Coronary artery (tissue), 2 donors: ENCODE measurements at regions not wholly inside any gene's neighbourhood (a gene's known extent, or its start where the extent isn't known, plus 50 kb on each side); places are given as distances from the start of the nearest gene placed in this dataset.
"Not testable (repeated sequence)": the region's sequence is repeated elsewhere in the genome, so short reads cannot be mapped to it uniquely, and the experiment has no call there.

Source experiments
- DNase-seq: peaks from one replicate; pipeline ENCODE4 v3.0.0-alpha.2; 2017; ENCODE audit warnings: low spot score
- H3K27ac ChIP-seq, 2 donors: fragments of 200-600 bp; sonication (generic); one replicate each; pipeline ENCODE4 v1.5.1; 2016 to 2019
- H3K4me3 ChIP-seq: fragments of 200-600 bp; sonication (generic); 2 replicates; pipeline ENCODE4 v1.5.1; 2016; ENCODE audit warnings: mild to moderate bottlenecking, moderate library complexity
- TF ChIP-seq, protein P1 (sequence below): fragments of 200-600 bp; sonication (generic); IDR thresholded peaks from one replicate; pipeline ENCODE4 v1.5.1; 2019; ENCODE audit warnings: antibody characterized with exemption

DNA sequence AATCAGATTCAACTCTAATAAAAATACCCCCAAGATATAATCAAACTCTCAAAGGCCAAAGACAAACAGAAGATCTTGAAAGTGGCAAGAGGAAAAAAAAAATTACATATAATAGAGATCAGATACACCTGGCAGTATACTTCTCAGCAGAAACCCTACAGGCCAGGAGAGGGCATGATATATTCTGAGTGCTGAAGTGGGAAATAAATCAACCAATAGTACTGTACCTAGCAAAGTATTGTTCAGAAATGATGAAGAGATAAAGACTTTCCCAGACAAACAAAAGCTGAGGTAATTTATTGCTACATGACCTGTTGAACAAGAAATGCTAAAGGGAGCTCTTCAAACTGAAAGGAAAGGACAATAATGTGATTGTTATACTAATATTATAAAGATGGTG is 291.9 kb downstream of the SH2D4B start:
- no peak overlapping the region for H3K4me3 ChIP-seq
- no peak for DNase-seq
- TF ChIP-seq, protein P1, sequence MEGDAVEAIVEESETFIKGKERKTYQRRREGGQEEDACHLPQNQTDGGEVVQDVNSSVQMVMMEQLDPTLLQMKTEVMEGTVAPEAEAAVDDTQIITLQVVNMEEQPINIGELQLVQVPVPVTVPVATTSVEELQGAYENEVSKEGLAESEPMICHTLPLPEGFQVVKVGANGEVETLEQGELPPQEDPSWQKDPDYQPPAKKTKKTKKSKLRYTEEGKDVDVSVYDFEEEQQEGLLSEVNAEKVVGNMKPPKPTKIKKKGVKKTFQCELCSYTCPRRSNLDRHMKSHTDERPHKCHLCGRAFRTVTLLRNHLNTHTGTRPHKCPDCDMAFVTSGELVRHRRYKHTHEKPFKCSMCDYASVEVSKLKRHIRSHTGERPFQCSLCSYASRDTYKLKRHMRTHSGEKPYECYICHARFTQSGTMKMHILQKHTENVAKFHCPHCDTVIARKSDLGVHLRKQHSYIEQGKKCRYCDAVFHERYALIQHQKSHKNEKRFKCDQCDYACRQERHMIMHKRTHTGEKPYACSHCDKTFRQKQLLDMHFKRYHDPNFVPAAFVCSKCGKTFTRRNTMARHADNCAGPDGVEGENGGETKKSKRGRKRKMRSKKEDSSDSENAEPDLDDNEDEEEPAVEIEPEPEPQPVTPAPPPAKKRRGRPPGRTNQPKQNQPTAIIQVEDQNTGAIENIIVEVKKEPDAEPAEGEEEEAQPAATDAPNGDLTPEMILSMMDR: no peak
- no peak overlapping the region for H3K27ac ChIP-seq

DNA sequence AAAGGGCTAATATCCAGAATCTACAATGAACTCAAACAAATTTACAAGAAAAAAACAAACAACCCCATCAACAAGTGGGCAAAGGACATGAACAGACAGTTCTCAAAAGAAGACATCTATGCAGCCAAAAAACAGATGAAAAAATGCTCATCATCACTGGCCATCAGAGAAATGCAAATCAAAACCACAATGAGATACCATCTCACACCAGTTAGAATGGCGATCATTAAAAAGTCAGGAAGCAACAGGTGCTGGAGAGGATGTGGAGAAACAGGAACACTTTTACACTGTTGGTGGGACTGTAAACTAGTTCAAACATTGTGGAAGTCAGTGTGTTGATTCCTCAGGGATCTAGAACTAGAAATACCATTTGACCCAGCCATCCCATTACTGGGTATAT is 295.0 kb downstream of the SH2D4B start:
- not testable (repeated sequence) for DNase-seq, H3K27ac ChIP-seq

GRCh38 chr10:80855348-80855971 is 317.8 kb downstream of the SH2D4B start:
- Histone ChIP-seq H3K4me3 (no peak overlapping the region), H3K27ac (no peak overlapping the region)
- DNase-seq: no peak
- TF ChIP-seq, protein P1: no peak

More for the DNA sequence above, 295.0 kb downstream of the SH2D4B start:
- H3K4me3 ChIP-seq: not testable (repeated sequence)

GRCh38 chr10:80856186-80856585 is 318.5 kb downstream of the SH2D4B start:
- H3K27ac ChIP-seq: no peak overlapping the region
- no peak for DNase-seq
- H3K4me3 ChIP-seq: no peak overlapping the region
- TF ChIP-seq, protein P1: no peak

DNA sequence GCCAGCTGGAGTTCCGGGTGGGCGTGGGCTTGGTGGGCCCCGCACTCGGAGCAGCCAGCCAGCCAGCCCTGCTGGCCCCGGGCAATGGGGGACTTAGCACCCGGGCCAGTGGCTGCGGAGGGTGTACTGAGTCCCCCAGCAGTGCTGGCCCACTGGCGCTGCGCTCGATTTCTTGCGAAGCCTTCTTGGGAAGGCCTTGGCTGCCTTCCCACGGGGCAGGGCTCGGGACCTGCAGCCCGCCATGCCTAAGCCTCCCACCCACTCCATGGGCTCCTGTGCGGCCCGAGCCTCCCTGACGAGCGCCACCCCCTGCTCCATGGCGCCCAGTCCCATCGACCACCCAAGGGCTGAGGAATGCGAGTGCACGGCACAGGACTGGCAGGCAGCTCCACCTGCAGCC is 321.6 kb downstream of the SH2D4B start:
- DNase-seq, H3K4me3 ChIP-seq, H3K27ac ChIP-seq: not testable (repeated sequence)

DNA sequence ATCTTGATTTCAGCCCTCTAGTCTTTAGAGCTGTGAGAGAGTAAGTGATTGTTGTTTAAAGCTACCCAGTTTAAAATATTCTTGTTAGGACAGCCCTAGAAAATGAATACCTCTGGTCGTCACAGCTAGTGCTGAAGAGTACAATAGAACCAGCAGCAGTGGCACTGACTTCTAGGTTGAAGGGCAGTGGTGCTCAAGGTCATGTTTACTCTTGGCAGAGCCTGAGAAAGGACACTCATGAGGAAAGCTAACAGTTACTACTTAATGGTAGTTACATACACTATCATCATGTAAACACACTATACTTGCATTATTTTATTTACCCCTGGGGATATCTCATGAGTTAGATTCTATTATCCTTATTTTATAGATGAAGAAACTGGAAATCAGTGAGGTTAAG is 323.0 kb downstream of the SH2D4B start:
- H3K4me3 ChIP-seq: no peak overlapping the region
- H3K27ac ChIP-seq: no peak overlapping the region
- DNase-seq: no peak
- TF ChIP-seq, protein P1: no peak

DNA sequence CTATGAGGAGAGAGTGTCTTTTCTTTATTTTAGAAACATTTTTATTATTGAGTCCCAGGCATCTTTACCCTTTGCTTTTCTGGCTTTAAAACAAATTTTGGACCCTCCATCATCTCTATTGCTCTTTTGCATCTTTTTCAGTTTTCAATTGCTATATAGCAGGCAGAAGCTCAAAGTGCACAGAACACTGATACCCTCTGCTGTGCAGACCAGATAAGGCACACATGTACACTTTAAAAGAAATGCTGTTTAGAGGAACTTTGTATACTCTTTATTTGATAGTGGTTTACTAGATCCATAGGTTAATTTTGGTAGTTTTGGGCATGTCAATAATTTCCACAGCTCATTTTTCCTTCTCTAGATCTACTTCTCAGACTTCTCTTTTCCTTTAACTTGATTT is 324.2 kb downstream of the SH2D4B start:
- TF ChIP-seq, protein P1: no peak
- DNase-seq: no peak

DNA sequence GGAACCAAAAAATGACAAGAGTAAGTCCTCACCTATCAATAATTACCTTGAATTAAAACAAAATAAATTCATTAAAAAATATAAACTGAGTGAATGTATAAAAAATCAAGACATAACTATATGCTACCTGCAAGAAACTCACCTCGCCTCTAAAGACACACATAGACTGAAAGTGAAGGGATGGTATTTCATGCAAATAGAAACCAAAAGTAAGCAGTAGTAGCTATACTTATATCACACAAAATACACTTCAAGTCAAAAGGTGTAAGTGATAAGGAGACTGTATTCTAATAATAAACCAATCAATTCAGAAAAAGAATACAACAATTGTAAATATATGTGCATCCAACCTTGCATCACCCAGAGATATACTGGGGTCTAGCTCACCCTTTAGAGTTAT is 332.6 kb downstream of the SH2D4B start:
- no peak overlapping the region for H3K27ac ChIP-seq
- TF ChIP-seq, protein P1: no peak
- DNase-seq: no peak
- no peak overlapping the region for H3K4me3 ChIP-seq

More for the DNA sequence above, 324.2 kb downstream of the SH2D4B start:
- Histone ChIP-seq H3K4me3 (no peak overlapping the region), H3K27ac (no peak overlapping the region)
